GM10266 (cell line): ENCODE measurements at regions not wholly inside any gene's neighbourhood (a gene's known extent, or its start where the extent isn't known, plus 50 kb on each side); places are given as distances from the start of the nearest gene placed in this dataset.

Experiments used
- DNase-seq: peaks from one replicate; pipeline ENCODE4 v3.0.0; 2012; ENCODE audit errors: extremely low spot score
- TF ChIP-seq, protein P1 (sequence below): IDR thresholded peaks from 2 replicates; pipeline ENCODE4 v1.5.1; 2012; ENCODE audit warnings: mild to moderate bottlenecking, low read depth; ENCODE audit not compliant: control insufficient read depth, insufficient read depth; ENCODE audit errors: missing control alignments

DNA sequence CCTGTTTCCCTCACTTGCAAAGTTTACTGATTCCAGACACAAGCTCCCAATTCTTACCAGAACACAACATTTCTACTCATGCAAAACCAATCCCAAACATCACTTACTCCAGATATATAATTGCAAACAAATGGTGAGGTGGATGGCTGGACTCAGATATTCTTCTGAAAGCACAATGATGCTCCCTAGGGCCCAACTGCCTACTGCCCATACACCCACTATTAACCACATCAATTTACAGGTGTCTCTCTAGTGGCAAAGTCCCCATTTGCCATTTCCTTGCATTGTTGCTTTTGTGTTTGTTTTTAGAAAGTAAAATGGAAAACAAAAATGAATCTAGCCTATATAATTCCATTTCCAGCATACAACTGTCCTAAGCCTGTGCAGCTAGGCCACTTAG lies 320.9 kb upstream of the PRDM1 start:
- no peak for DNase-seq
- TF ChIP-seq, protein P1, sequence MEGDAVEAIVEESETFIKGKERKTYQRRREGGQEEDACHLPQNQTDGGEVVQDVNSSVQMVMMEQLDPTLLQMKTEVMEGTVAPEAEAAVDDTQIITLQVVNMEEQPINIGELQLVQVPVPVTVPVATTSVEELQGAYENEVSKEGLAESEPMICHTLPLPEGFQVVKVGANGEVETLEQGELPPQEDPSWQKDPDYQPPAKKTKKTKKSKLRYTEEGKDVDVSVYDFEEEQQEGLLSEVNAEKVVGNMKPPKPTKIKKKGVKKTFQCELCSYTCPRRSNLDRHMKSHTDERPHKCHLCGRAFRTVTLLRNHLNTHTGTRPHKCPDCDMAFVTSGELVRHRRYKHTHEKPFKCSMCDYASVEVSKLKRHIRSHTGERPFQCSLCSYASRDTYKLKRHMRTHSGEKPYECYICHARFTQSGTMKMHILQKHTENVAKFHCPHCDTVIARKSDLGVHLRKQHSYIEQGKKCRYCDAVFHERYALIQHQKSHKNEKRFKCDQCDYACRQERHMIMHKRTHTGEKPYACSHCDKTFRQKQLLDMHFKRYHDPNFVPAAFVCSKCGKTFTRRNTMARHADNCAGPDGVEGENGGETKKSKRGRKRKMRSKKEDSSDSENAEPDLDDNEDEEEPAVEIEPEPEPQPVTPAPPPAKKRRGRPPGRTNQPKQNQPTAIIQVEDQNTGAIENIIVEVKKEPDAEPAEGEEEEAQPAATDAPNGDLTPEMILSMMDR, result no peak

DNA sequence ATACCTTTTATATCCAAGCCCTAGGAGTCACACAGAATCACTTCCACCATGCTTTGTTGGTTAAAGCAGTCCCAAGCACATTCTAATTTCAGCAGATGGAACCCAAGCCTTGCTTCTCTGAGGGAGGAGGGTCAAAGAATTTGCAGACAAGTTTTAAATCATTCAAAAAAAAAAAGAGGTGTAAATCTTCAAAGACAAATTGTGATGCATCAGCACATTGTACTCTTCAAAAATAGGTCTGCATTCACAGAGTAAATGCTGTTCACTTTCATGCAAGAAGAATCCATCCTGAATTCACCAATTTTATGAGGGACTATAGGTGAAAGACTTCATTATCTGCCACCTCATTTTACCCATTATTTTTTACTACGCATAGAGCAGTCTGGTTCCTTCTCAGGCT lies 321.8 kb upstream of the PRDM1 start:
- DNase-seq, result no peak
- TF ChIP-seq, protein P1, result no peak

DNA sequence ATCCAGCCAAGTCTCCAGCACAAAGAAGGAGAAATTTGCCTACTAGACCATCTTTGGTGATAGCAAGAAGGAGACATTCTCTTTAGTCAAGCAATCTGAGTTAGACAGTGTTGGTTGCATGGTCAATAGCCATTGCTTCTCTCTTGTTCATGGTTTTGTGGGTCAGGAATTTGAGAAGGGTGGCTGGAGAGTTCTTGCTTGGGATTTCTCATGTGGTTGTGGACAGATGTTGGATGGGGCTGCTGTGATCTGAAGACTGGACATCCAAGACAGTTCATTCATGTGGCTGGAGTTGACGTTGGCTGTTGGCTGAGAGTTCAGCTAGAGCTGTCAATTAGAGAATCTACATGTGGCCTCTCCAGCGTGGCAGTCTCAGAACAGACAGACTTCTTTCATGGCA lies 322.3 kb upstream of the PRDM1 start:
- DNase-seq, result no peak
- TF ChIP-seq, protein P1, result no peak

DNA sequence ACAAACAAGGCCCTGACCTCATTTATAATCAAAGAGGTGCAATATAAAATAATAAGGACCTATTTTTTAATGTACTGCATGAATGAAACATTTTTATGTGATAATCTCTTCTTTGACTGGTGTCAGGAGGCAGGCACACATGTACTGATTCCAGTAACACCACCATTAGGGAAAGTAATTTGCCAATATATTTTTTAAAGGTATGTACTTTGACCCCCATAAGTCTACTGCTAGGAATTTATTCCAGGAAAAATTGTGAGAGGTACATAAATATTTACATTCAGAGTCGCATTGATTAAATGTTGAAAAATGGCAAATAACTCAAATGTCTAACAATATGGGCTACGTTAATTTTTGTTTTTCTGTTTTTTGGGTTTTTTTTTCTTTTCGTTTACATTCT lies 325.4 kb upstream of the PRDM1 start:
- DNase-seq, result no peak
- TF ChIP-seq, protein P1, result no peak

- no peak for DNase-seq
- TF ChIP-seq, protein P1, result no peak
Observed at GRCh38 chr6:105759946-105760345, 326.2 kb upstream of the PRDM1 start.

DNA sequence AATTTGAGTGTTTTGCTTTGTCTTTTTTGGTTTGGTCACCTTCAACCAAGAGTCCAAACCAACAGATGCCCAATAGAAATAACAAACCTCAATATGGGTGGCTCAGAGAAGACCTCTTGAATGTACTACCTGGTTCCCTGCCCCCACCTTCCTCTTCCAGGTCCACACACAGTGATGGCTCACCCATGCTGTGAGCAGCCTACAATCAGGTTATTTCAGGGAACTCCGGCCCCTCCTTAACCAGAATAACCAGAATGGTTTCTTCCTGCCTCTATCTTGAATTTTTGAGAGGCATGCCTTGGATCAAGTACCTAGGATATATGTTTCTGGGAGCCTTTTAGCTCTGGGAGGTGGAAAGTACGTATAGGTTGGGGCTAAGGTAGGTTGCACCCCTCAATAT lies 327.1 kb upstream of the PRDM1 start:
- TF ChIP-seq, protein P1, result no peak
- no peak for DNase-seq

- peak; percentile 48 for DNase-seq
- TF ChIP-seq, protein P1, result no peak
Observed at GRCh38 chr6:105757512-105758200, 328.5 kb upstream of the PRDM1 start.
